NCI-H187 treated with DMSO at 0.1 percent for 48 hours (cell line): ENCODE measurements at regions not wholly inside any gene's neighbourhood (a gene's known extent, or its start where the extent isn't known, plus 50 kb on each side); places are given as distances from the start of the nearest gene placed in this dataset.

Source experiments
- DNase-seq: peaks from one replicate; lab custom pipeline; 2025; lab: John Stamatoyannopoulos, UW

- DNase-seq = no peak
Measured at GRCh38 chr6:167674486-167674885, 152.2 kb upstream of the AFDN start.

- no peak for DNase-seq
Measured at GRCh38 chr6:167676000-167676665, 150.6 kb upstream of the AFDN start.

- DNase-seq = no peak
Measured at GRCh38 chr6:167676666-167677421, 149.9 kb upstream of the AFDN start.

- no peak for DNase-seq
Measured at GRCh38 chr6:167677422-167677789, 149.3 kb upstream of the AFDN start.

GRCh38 chr6:167678102-167679101 lies 148.3 kb upstream of the AFDN start:
- no peak for DNase-seq

GRCh38 chr6:167679122-167679736 lies 147.5 kb upstream of the AFDN start:
- DNase-seq = no peak

- DNase-seq = no peak
Measured at GRCh38 chr6:167679790-167680604, 146.7 kb upstream of the AFDN start.

GRCh38 chr6:167680605-167681149 lies 146.0 kb upstream of the AFDN start:
- no peak for DNase-seq

GRCh38 chr6:167682125-167682524 lies 144.6 kb upstream of the AFDN start:
- DNase-seq = no peak

- DNase-seq = no peak
Measured at GRCh38 chr6:167682546-167683027, 144.1 kb upstream of the AFDN start.

GRCh38 chr6:167683028-167683862 lies 143.5 kb upstream of the AFDN start:
- DNase-seq = no peak

- peak; percentile 56 for DNase-seq
Measured at GRCh38 chr6:167684276-167685104, 142.2 kb upstream of the AFDN start.

- no peak for DNase-seq
Measured at GRCh38 chr6:167685654-167686053, 141.1 kb upstream of the AFDN start.

GRCh38 chr6:167686204-167686893 lies 140.4 kb upstream of the AFDN start:
- DNase-seq = no peak

GRCh38 chr6:167687116-167687725 lies 139.5 kb upstream of the AFDN start:
- no peak for DNase-seq

GRCh38 chr6:167688123-167688522 lies 138.6 kb upstream of the AFDN start:
- no peak for DNase-seq

GRCh38 chr6:167689278-167689677 lies 137.4 kb upstream of the AFDN start:
- no peak for DNase-seq

- no peak for DNase-seq
Measured at GRCh38 chr6:167689751-167690150, 137.0 kb upstream of the AFDN start.
